ENCODE measurements at regions not wholly inside any gene's neighbourhood (a gene's known extent, or its start where the extent isn't known, plus 50 kb on each side); places are given as distances from the start of the nearest gene placed in this dataset.

DNA sequence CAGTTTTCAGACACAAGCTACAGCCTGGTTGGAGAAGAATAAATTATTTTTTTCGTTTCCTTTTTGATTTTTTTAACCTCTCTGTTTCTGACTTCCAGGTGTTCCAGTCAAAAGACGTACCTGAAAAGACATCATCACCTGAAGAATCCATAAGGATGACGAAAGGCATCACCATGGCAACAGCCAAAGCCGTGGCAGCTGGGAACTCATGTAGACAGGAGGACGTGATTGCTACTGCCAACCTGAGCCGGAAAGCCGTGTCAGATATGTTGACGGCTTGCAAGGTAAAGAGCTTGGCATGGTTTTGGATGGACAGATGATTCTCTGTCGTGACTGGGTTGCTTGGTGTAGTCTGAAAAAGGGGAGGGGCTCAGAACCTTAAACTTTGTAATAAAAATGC, 237.0 kb upstream of the TPM1 start:
- ChIA-PET CTCF (interaction anchor here (0.6 kb wide), 1 partner anchor 187 kb away, joined by 4 read pairs; no protein-coding TSS in a partner anchor), POLR2A (no interaction called here)
- Histone ChIP-seq H3K36me3 (ENCODE audit: control insufficient read depth, insufficient read depth, low read length) (peaks cover 1% of the 10 kb centered on the region; the same call in 1 of the 2 replicates), H3K4me3 (ENCODE audit: low read depth, low read length) (no peak overlapping the region), H3K27me3 (ENCODE audit: control insufficient read depth, insufficient read depth, low read length) (no peaks in the 10 kb centered on the region)
- TF ChIP-seq, protein P1, sequence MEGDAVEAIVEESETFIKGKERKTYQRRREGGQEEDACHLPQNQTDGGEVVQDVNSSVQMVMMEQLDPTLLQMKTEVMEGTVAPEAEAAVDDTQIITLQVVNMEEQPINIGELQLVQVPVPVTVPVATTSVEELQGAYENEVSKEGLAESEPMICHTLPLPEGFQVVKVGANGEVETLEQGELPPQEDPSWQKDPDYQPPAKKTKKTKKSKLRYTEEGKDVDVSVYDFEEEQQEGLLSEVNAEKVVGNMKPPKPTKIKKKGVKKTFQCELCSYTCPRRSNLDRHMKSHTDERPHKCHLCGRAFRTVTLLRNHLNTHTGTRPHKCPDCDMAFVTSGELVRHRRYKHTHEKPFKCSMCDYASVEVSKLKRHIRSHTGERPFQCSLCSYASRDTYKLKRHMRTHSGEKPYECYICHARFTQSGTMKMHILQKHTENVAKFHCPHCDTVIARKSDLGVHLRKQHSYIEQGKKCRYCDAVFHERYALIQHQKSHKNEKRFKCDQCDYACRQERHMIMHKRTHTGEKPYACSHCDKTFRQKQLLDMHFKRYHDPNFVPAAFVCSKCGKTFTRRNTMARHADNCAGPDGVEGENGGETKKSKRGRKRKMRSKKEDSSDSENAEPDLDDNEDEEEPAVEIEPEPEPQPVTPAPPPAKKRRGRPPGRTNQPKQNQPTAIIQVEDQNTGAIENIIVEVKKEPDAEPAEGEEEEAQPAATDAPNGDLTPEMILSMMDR (IDR thresholded peaks at IDR 0.05; ENCODE audit: insufficient read depth, low read depth, low read length), result no peak
- DNase-seq (ENCODE audit: low read depth), result no peak

DNA sequence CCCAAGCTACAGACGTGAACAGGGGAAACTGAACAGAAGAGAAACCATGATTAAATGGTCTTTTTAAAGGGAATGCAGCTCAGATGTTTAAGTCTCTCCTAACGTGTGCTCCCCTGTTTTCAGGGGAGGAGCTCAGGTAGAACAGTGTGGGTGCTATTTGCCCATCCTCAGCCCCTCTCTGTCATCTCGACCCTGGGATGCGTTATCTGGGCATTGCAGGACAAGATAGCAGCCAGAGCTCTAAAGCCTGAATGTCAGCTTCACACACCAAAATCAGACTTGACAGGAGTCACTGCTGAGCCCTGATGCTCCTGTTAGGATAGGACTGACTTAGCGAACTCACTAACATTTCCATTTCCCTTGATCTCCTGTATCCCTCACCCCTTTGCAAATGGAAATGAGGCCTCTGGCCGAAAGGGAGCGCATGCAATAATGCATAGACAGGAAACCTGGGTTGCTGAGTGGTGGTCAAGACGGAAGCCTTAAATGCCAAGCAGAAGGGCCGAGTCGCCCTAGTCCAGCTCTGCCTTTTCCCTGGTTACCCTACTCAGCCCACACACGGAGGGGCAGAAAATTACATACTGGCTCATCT, 234.9 kb upstream of the TPM1 start:
- TF ChIP-seq, protein P1 (IDR thresholded peaks at IDR 0.05; ENCODE audit: insufficient read depth, low read depth, low read length), result no peak
- no peak overlapping the region for H3K4me3 ChIP-seq (ENCODE audit: low read depth, low read length)
- ChIA-PET POLR2A (no interaction called here), CTCF (interaction anchor here (0.6 to 0.8 kb wide), 2 partner anchors 105 to 240 kb away, joined by 3 read pairs; no protein-coding TSS in a partner anchor)
- no peak for DNase-seq (ENCODE audit: low read depth)
- peaks cover 1% of the 10 kb centered on the region; the same call in 1 of the 2 replicates for H3K36me3 ChIP-seq (ENCODE audit: control insufficient read depth, insufficient read depth, low read length)
- no peaks in the 10 kb centered on the region for H3K27me3 ChIP-seq (ENCODE audit: control insufficient read depth, insufficient read depth, low read length)

DNA sequence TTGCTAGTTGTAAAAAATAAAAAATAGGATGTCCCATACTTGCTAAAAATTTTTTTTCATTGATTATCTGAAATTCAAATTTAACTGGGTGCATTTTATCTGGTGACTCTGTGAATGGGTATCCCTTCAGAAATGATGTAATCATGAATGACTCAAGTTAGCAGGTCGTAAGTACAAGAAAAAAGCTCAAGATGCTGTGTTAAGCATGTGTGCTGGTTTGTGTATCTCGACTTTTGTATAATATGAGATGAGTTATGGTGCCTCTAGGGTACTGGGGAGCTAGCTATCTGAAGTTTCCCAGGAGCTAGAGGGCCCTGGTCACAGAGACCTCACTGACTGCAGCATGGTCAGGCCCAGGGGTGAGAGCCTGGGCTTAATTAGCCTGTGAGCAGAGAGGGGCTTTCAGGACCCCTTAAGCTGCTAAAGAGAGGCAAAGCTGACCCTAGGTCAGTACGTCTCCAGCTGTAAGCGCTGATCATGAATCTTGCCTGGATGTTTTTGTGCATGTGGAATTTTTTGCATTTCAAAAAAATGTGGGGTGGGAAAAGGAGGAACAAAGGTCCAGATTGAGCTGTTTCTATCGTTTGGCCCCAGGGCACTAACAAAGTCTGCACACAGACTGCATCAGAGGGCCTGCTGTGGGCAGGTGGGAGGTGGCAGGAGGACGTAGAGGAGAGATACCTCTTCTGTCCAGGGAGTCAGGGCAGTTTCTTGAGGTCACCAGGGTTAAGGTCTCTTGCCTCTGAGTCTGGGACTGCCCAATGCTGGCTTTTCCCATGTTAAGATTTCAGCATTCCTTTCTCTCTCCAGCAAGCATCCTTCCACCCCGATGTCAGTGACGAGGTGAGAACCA, 233.2 kb upstream of the TPM1 start:
- Histone ChIP-seq H3K36me3 (ENCODE audit: control insufficient read depth, insufficient read depth, low read length) (peaks cover 1% of the 10 kb centered on the region; the same call in 1 of the 2 replicates), H3K4me3 (ENCODE audit: low read depth, low read length) (no peak overlapping the region), H3K27me3 (ENCODE audit: control insufficient read depth, insufficient read depth, low read length) (no peaks in the 10 kb centered on the region)
- ChIA-PET POLR2A (interaction anchor here (0.6 kb wide), 1 partner anchor 238 kb away, joined by 4 read pairs; no protein-coding TSS in a partner anchor), CTCF (interaction anchor here (1.3 kb wide), 1 partner anchor 16 kb away, joined by 5 read pairs; no protein-coding TSS in a partner anchor)
- TF ChIP-seq, protein P1 (IDR thresholded peaks at IDR 0.05; ENCODE audit: insufficient read depth, low read depth, low read length), result no peak
- peak; percentile 23 for DNase-seq (ENCODE audit: low read depth)

DNA sequence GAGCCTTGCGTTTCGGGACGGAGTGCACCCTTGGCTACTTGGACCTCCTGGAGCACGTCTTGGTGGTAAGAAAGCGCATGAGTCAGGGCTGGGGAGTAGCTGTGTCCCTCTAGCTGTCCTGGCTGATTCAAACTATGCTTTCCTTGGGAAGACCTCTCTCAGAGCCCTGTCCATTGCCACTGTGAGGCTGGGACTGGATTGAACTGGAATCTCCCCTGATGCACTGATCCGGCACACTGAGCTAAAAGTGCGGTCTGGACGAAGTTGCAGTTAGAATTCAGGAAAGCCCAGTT, 232.6 kb upstream of the TPM1 start:
- ChIA-PET CTCF (interaction anchor here (1.3 to 1.4 kb wide), 2 partner anchors 10 to 21 kb away, joined by 3 read pairs; no protein-coding TSS in a partner anchor), POLR2A (no interaction called here)
- no peak for DNase-seq (ENCODE audit: low read depth)
- TF ChIP-seq, protein P1 (IDR thresholded peaks at IDR 0.05; ENCODE audit: insufficient read depth, low read depth, low read length), result no peak
- no peak overlapping the region for H3K4me3 ChIP-seq (ENCODE audit: low read depth, low read length)
- no peaks in the 10 kb centered on the region for H3K27me3 ChIP-seq (ENCODE audit: control insufficient read depth, insufficient read depth, low read length)
- peaks cover 1% of the 10 kb centered on the region; the same call in 1 of the 2 replicates for H3K36me3 ChIP-seq (ENCODE audit: control insufficient read depth, insufficient read depth, low read length)

DNA sequence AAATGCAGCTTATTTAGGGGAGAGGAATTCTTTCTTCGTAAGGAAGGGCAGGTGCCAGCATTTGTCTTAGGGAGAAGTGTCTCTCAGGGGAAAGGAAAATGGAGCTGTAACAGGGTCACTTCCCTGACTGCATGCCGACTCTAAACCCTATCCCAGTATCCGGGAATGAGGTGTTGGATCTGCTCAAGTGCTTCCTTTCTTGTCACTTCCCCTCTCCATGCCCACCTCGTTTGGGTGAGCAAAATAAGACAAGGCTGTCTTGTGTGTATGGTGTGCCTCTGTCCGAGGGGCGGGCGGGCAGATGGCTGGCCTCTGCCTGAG, 230.1 kb upstream of the TPM1 start:
- Histone ChIP-seq H3K27me3 (ENCODE audit: control insufficient read depth, insufficient read depth, low read length) (no peaks in the 10 kb centered on the region), H3K36me3 (ENCODE audit: control insufficient read depth, insufficient read depth, low read length) (peaks cover 1% of the 10 kb centered on the region; the same call in 1 of the 2 replicates), H3K4me3 (ENCODE audit: low read depth, low read length) (no peak overlapping the region)
- TF ChIP-seq, protein P1 (IDR thresholded peaks at IDR 0.05; ENCODE audit: insufficient read depth, low read depth, low read length), result no peak
- ChIA-PET CTCF (interaction anchor here (1.0 kb wide), 1 partner anchor 19 kb away, joined by 3 read pairs; no protein-coding TSS in a partner anchor), POLR2A (no interaction called here)
- DNase-seq (ENCODE audit: low read depth), result no peak
